ENCODE measurements at regions not wholly inside any gene's neighbourhood (a gene's known extent, or its start where the extent isn't known, plus 50 kb on each side); places are given as distances from the start of the nearest gene placed in this dataset.
A peak's percentile ranks its signal among the peaks of the same experiment; 100 is the strongest.

GRCh38 chr3:107263269-107264021 is 113.8 kb upstream of the CCDC54 start:
- no peak for DNase-seq
- WGBS, 2 donors, result 55 to 59% methylated on average over 9 of the region's 9 CpGs
- intact Hi-C loops (cut with DNase I), result no loop called here
- Histone ChIP-seq H3K36me3 (no peaks in the 10 kb centered on the region), H3K27ac (no peak overlapping the region), H3K4me3 (replicated peaks in 1 of 3) (peak overlapping the region in 2 of 3 donors; percentile 2 to 12), H3K9me3 (no peaks in the 10 kb centered on the region), H3K27me3 (no peaks in the 10 kb centered on the region), H3K4me1 (peaks cover 0 to 5% of the 10 kb centered on the region in 2 donors)
- TF ChIP-seq CTCF (IDR thresholded peaks at IDR 0.05), result no peak
- TF ChIP-seq POLR2A (IDR thresholded peaks at IDR 0.05), result no peak

DNA sequence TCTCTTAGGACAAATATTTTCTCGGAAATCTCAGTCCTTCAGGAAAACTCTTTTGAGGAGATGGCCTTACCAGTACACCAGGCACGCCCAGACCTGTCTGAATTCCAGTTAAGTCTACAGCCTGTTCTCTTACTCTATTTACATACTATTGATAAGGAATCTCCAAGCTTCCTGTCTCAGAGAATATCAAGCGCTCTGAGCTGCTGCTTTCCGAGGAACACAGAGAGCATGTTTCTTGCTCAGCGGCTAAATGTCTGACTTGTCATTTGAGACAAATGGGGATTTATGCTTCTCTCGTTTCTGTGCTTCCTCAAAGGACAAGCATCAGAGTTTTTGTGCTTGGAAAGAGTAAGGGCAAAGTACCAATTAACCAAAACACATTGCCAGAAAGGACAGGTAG is 112.4 kb upstream of the CCDC54 start:
- Histone ChIP-seq H3K4me3 (replicated peaks in 1 of 3) (no peak overlapping the region), H3K27me3 (no peaks in the 10 kb centered on the region), H3K27ac (no peak overlapping the region), H3K9me3 (no peaks in the 10 kb centered on the region), H3K36me3 (no peaks in the 10 kb centered on the region), H3K4me1 (peaks cover 0 to 5% of the 10 kb centered on the region in 2 donors)
- TF ChIP-seq POLR2A (IDR thresholded peaks at IDR 0.05) (no peak), CTCF (IDR thresholded peaks at IDR 0.05) (no peak)
- intact Hi-C loops (cut with DNase I), result no loop called here
- no peak for DNase-seq
- 68 to 78% methylated on average over 6 of the region's 6 CpGs for WGBS, 2 donors

DNA sequence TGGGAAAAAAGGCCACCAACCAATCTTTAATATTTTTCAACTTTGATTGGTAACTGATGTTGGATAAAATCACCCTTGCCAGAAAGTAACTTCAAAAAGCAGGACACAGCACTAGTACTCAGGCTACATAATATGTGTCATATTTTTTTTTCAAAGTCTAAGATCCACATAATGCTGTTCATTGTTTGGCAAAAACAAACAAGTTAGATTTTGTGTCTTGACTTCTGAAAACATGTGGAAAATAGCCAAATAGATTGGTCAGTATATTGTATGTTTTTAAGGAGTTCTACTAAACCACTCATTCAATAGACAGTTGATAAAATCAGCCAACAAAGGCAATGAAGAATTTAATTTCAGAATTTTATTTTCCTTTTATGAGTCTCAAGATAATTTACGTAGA is 111.7 kb upstream of the CCDC54 start:
- intact Hi-C loops (cut with DNase I), result no loop called here
- no peak overlapping the region for H3K27ac ChIP-seq
- H3K4me3 ChIP-seq (replicated peaks in 1 of 3), result no peak overlapping the region
- H3K36me3 ChIP-seq, result no peaks in the 10 kb centered on the region
- H3K9me3 ChIP-seq, result no peaks in the 10 kb centered on the region
- peaks cover 0 to 5% of the 10 kb centered on the region in 2 donors for H3K4me1 ChIP-seq
- no peak for TF ChIP-seq CTCF (IDR thresholded peaks at IDR 0.05)
- TF ChIP-seq POLR2A (IDR thresholded peaks at IDR 0.05), result no peak
- H3K27me3 ChIP-seq, result no peaks in the 10 kb centered on the region
- no peak for DNase-seq
- 92 to 97% methylated on average over 1 of the region's 1 CpG for WGBS, 2 donors

DNA sequence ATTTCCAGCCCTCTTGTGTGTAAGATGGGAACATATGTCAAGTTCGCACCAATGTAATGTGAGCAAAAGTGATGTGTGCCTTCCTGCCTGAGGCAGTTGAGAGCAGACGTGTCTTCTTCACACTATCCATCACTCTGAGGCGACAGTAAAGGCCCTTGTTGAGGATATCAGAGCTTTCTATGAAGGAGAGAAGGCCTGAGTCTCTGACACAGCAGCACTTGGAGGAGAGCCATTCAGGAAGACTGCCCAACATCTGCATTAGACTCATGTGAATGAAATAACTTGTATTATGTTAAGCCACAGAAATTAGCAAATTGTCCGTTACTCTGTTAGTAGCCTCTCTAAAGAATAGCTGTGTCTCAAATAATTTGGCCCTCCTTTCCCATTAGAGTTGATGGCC is 108.8 kb upstream of the CCDC54 start:
- 90 to 96% methylated on average over 4 of the region's 4 CpGs for WGBS, 2 donors
- no peak for DNase-seq
- H3K4me1 ChIP-seq, result peaks cover 0 to 4% of the 10 kb centered on the region in 2 donors
- TF ChIP-seq POLR2A (IDR thresholded peaks at IDR 0.05), result no peak
- TF ChIP-seq CTCF (IDR thresholded peaks at IDR 0.05), result no peak
- H3K4me3 ChIP-seq (replicated peaks in 1 of 3), result no peak overlapping the region
- no peaks in the 10 kb centered on the region for H3K9me3 ChIP-seq
- no peaks in the 10 kb centered on the region for H3K36me3 ChIP-seq
- H3K27me3 ChIP-seq, result no peaks in the 10 kb centered on the region
- intact Hi-C loops (cut with DNase I), result no loop called here
- no peak overlapping the region for H3K27ac ChIP-seq

GRCh38 chr3:107269136-107269535 is 108.1 kb upstream of the CCDC54 start:
- Histone ChIP-seq H3K36me3 (no peaks in the 10 kb centered on the region), H3K27me3 (no peaks in the 10 kb centered on the region), H3K27ac (no peak overlapping the region), H3K9me3 (no peaks in the 10 kb centered on the region), H3K4me3 (replicated peaks in 1 of 3) (no peak overlapping the region), H3K4me1 (no peaks in the 10 kb centered on the region)
- TF ChIP-seq POLR2A (IDR thresholded peaks at IDR 0.05) (no peak), CTCF (IDR thresholded peaks at IDR 0.05) (no peak)
- intact Hi-C loops (cut with DNase I), result no loop called here
- no peak for DNase-seq
- WGBS, 2 donors, result 89 to 90% methylated on average over 7 of the region's 7 CpGs
